HEK293T (cell line): ENCODE measurements at regions not wholly inside any gene's neighbourhood (a gene's known extent, or its start where the extent isn't known, plus 50 kb on each side); places are given as distances from the start of the nearest gene placed in this dataset.

ENCODE experiments used
- CTCF ChIA-PET: fragments of 350-600 bp; formaldehyde crosslinking; extraction: SDS; loops from one replicate; lab custom pipeline; 2021; ENCODE audit warnings: antibody characterized with exemption, inconsistent platforms; lab: Yijun Ruan, JAX
- POLR2A ChIA-PET: fragments of 350-600 bp; formaldehyde crosslinking; extraction: SDS; loops from one replicate; lab custom pipeline; 2020; ENCODE audit warnings: antibody characterized with exemption, inconsistent platforms; lab: Yijun Ruan, JAX
- DNase-seq: peaks from one replicate; pipeline ENCODE4 v3.0.0; 2012; ENCODE audit warnings: mixed read lengths; ENCODE audit errors: extremely low spot score
- ARNT ChIP-seq: fragments of 450-650 bp; IDR thresholded peaks from 2 replicates; pipeline ENCODE4 v1.6.1; 2017; ENCODE audit warnings: mild to moderate bottlenecking
- BHLHE40 ChIP-seq: fragments of 450-650 bp; IDR thresholded peaks from 2 replicates; pipeline ENCODE4 v1.6.1; 2016; ENCODE audit warnings: mild to moderate bottlenecking, moderate library complexity, borderline replicate concordance
- CTBP1 ChIP-seq: fragments of 450-650 bp; IDR thresholded peaks from 2 replicates; pipeline ENCODE4 v1.6.1; 2016; ENCODE audit warnings: borderline replicate concordance
- ELF4 ChIP-seq: fragments of 450-650 bp; IDR thresholded peaks from 2 replicates; pipeline ENCODE4 v1.6.1; 2017; ENCODE audit warnings: antibody characterized with exemption
- FOXA1 ChIP-seq: fragments of 450-650 bp; IDR thresholded peaks from 2 replicates; pipeline ENCODE4 v1.6.1; 2016; ENCODE audit warnings: mild to moderate bottlenecking
- FOXK2 ChIP-seq: fragments of 450-650 bp; IDR thresholded peaks from 2 replicates; pipeline ENCODE4 v1.6.1; 2016; ENCODE audit warnings: mild to moderate bottlenecking
- FOXM1 ChIP-seq: fragments of 450-650 bp; IDR thresholded peaks from 2 replicates; pipeline ENCODE4 v1.6.1; 2017; ENCODE audit warnings: mild to moderate bottlenecking, borderline replicate concordance
- HDGF ChIP-seq: fragments of 450-650 bp; IDR thresholded peaks from 2 replicates; pipeline ENCODE4 v1.6.1; 2017; ENCODE audit warnings: antibody characterized with exemption, borderline replicate concordance
- L3MBTL2 ChIP-seq: fragments of 450-650 bp; conservative IDR thresholded peaks from 2 replicates; pipeline ENCODE4 v1.6.1; 2016; ENCODE audit warnings: mild to moderate bottlenecking
- LEF1 ChIP-seq: fragments of 450-650 bp; IDR thresholded peaks from 2 replicates; pipeline ENCODE4 v1.6.1; 2017; ENCODE audit warnings: mild to moderate bottlenecking, borderline replicate concordance
- NFRKB ChIP-seq: fragments of 450-650 bp; IDR thresholded peaks from 2 replicates; pipeline ENCODE4 v1.6.1; 2016; ENCODE audit warnings: mild to moderate bottlenecking, moderate library complexity
- PKNOX1 ChIP-seq: fragments of 450-650 bp; IDR thresholded peaks from 2 replicates; pipeline ENCODE4 v1.6.1; 2016
- SP1 ChIP-seq: fragments of 450-650 bp; IDR thresholded peaks from 2 replicates; pipeline ENCODE4 v1.6.1; 2017
- SUZ12 ChIP-seq: fragments of 450-650 bp; IDR thresholded peaks from 2 replicates; pipeline ENCODE4 v1.6.1; 2016; ENCODE audit warnings: mild to moderate bottlenecking
- TARDBP ChIP-seq: fragments of 450-650 bp; IDR thresholded peaks from 2 replicates; pipeline ENCODE4 v1.6.1; 2016
- ZNF384 ChIP-seq: fragments of 450-650 bp; IDR thresholded peaks from 2 replicates; pipeline ENCODE4 v1.6.1; 2016

- no peak for TF ChIP-seq ELF4
- TF ChIP-seq FOXK2 = no peak
- no peak for TF ChIP-seq LEF1
- no peak for TF ChIP-seq L3MBTL2
- TF ChIP-seq ZNF384 = no peak
- ChIA-PET POLR2A (no interaction called here), CTCF (no interaction called here)
- no peak for DNase-seq
Observed at GRCh38 chr22:48592931-48593330, 1234.7 kb downstream of the BRD1 start.

GRCh38 chr22:48592488-48592887 is 1235.2 kb downstream of the BRD1 start:
- CTCF ChIA-PET = no interaction called here
- TF ChIP-seq PKNOX1 (no peak), CTBP1 (no peak), ZNF384 (no peak), ARNT (no peak), FOXM1 (no peak), TARDBP (no peak), SUZ12 (no peak), LEF1 (no peak), HDGF (no peak), BHLHE40 (no peak), FOXA1 (no peak), L3MBTL2 (no peak), NFRKB (no peak), SP1 (no peak), FOXK2 (no peak), ELF4 (no peak)
- POLR2A ChIA-PET = no interaction called here
- DNase-seq = no peak

- ChIA-PET CTCF (no interaction called here), POLR2A (no interaction called here)
- TF ChIP-seq SUZ12 (no peak), SP1 (no peak), FOXM1 (no peak), CTBP1 (no peak)
- DNase-seq = no peak
Observed at GRCh38 chr22:48592066-48592345, 1235.7 kb downstream of the BRD1 start.

GRCh38 chr22:48591286-48592065 is 1236.2 kb downstream of the BRD1 start:
- CTCF ChIA-PET = no interaction called here
- TF ChIP-seq FOXA1 = no peak
- TF ChIP-seq BHLHE40 = no peak
- no peak for TF ChIP-seq CTBP1
- no peak for TF ChIP-seq FOXM1
- TF ChIP-seq TARDBP = no peak
- TF ChIP-seq ZNF384 = no peak
- no peak for TF ChIP-seq ELF4
- TF ChIP-seq SP1 = no peak
- TF ChIP-seq FOXK2 = no peak
- no peak for TF ChIP-seq NFRKB
- no peak for TF ChIP-seq HDGF
- no peak for TF ChIP-seq ARNT
- DNase-seq = no peak
- POLR2A ChIA-PET = no interaction called here

GRCh38 chr22:48589901-48590300 is 1237.8 kb downstream of the BRD1 start:
- no peak for TF ChIP-seq ZNF384
- no peak for TF ChIP-seq HDGF
- TF ChIP-seq PKNOX1 = no peak
- no peak for TF ChIP-seq LEF1
- TF ChIP-seq TARDBP = no peak
- no peak for TF ChIP-seq ELF4
- TF ChIP-seq FOXK2 = no peak
- TF ChIP-seq BHLHE40 = no peak
- no peak for TF ChIP-seq ARNT
- TF ChIP-seq NFRKB = no peak
- TF ChIP-seq FOXM1 = no peak
- TF ChIP-seq SUZ12 = no peak
- TF ChIP-seq SP1 = no peak
- no peak for TF ChIP-seq FOXA1
- no peak for TF ChIP-seq L3MBTL2
- no peak for TF ChIP-seq CTBP1
- DNase-seq = no peak
- ChIA-PET CTCF (no interaction called here), POLR2A (no interaction called here)

- CTCF ChIA-PET = no interaction called here
- no peak for DNase-seq
- TF ChIP-seq CTBP1 (no peak), SP1 (no peak)
- POLR2A ChIA-PET = no interaction called here
Observed at GRCh38 chr22:48588878-48589450, 1238.7 kb downstream of the BRD1 start.
